GM19324 (cell line): ENCODE measurements at regions not wholly inside any gene's neighbourhood (a gene's known extent, or its start where the extent isn't known, plus 50 kb on each side); places are given as distances from the start of the nearest gene placed in this dataset.
"Not testable (repeated sequence)": the region's sequence is repeated elsewhere in the genome, so short reads cannot be mapped to it uniquely, and the experiment has no call there.

Experiments used
- ATAC-seq: cut with Tn5 transposase; IDR thresholded peaks from one replicate; pipeline ENCODE4 v1.9.1; 2021; ENCODE audit warnings: mild to moderate bottlenecking, moderate library complexity; ENCODE audit not compliant: unreplicated experiment, low FRiP score

DNA sequence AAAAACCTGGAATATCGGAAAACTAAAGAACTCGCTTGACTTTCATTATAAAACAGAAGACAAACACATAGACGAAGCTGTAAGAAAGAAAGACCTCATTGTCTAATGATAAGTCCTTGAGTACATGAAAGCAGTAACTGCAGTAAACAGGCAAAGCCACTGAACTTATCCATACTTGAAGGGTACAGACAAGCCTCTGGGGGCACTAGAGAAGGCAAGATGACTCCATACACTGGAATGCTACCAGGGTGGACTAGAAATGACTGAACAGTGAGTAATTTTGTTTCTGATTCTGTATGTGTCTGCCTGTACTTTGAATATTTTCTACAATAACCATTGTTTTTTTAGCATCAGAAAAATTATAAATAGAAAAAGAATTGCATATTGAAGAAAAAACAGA, 507.9 kb downstream of the UQCRFS1 start:
- ATAC-seq, result no peak

- no peak for ATAC-seq
These were observed 509.5 kb downstream of the UQCRFS1 start for GRCh38 chr19:28703400-28703956.

DNA sequence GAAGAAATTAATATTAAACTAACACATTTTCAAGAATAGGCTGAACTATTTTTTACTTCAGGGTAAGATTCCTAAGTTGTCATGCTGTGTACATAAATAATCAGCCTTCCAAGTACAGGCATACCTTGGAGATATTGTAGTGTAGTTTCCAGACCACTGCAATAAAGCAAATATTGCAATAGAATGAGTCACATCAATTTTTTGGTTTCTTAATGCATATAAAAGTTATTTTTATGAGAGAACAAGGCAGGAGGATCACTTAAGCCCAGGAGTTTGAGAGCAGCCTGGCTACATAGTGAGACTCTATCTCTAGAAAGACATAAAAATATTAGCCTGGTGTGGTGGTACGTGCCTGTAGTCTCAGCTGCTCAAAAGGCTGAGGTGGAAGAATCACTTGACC, 511.5 kb downstream of the UQCRFS1 start:
- ATAC-seq, result no peak

- no peak for ATAC-seq
These were observed 512.8 kb downstream of the UQCRFS1 start for GRCh38 chr19:28700176-28700575.

- ATAC-seq, result no peak
These were observed 515.6 kb downstream of the UQCRFS1 start for GRCh38 chr19:28697308-28697707.

- ATAC-seq, result no peak
These were observed 518.1 kb downstream of the UQCRFS1 start for GRCh38 chr19:28694812-28695211.

GRCh38 chr19:28691683-28692082, 521.3 kb downstream of the UQCRFS1 start:
- ATAC-seq, result no peak

DNA sequence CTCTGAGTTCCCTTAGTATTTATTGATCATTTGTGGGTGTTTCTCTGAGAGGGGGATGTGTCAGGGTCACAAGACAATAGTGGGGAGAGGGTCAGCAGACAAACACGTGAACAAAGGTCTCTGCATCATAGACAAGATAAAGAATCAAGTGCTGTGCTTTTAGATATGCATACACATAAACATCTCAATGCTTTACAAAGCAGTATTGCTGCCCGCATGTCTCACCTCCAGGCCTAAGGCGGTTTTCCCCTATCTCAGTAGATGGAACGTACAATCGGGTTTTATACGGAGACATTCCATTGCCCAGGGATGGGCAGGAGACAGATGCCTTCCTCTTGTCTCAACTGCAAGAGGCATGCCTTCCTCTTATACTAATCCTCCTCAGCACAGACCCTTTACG, 523.5 kb downstream of the UQCRFS1 start:
- not testable (repeated sequence) for ATAC-seq

DNA sequence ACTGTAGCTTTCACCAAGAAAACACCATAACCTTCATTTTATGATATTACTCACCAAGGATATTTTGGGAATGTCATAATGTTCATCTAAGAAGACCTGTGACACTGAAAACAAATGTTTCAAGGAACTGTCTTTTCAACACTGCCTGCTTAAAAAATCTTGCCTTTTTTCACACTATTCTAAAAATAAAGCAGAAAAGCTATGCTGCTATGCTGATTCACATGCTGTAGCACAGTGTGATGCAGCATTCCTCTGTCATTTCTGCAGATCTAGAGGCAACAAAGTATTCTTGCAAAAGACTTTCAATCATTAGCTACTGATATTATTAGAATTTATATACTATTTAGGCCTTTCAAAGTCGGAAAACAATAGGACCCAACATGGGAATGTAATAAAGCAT, 525.7 kb downstream of the UQCRFS1 start:
- ATAC-seq, result no peak

DNA sequence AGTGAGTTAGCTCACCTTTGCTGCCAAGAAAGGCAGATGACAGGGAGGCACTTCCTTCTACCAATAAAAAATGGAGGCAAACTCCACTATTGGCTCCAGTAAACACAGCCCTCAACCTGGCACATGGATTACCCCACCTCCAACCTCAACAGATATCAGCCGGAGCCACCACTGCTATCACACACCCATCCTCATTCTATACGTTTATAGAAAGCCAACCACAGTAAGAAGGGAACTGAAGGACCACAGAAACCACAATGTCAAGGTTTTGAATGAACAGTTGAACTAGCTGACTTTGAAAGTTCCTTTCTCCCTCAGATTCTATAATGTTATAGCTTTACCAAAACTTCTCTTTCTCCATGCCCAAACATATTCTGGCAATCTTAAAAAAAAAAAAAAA, 526.2 kb downstream of the UQCRFS1 start:
- no peak for ATAC-seq

GRCh38 chr19:28685802-28686201, 527.1 kb downstream of the UQCRFS1 start:
- no peak for ATAC-seq

- ATAC-seq, result not testable (repeated sequence)
These were observed 527.9 kb downstream of the UQCRFS1 start for GRCh38 chr19:28685077-28685476.

DNA sequence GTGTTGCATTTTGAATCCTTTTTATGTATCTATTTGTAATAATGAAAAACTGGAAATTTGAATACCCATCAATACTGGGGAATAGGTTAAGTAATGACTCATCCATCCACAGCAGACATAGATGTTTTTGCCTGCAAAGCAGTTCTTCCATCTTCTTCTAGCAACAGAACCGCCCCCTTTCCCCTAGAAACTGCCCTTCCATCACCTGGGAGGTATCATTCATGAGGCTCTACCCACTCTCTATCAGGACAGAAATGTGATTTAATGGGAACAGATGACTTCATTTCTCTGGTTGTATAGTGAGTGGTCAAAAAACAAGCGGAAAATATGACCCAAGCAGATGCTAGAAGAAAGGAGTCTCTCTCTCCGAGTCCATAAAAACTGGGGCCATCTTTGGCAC, 532.8 kb downstream of the UQCRFS1 start:
- ATAC-seq, result no peak

DNA sequence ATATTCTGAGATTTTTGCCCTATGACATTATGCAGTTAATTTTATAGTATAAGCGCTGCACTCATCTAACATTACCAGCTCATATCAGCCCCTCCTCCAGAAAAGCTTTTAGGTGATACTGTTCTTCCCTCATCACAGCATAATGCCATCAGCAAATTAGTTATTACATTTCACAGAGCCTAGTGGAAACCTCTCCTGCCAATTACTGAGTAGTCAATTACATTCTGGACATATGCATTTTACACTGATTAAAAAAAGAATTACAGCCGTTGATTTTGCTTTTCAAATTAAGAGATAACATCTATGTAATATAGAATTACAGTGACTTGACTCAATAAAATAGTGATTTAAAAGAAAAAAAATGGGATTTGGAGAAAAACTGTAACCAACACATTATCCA, 542.1 kb downstream of the UQCRFS1 start:
- ATAC-seq, result no peak

- ATAC-seq, result no peak
These were observed 543.1 kb downstream of the UQCRFS1 start for GRCh38 chr19:28669804-28670203.

DNA sequence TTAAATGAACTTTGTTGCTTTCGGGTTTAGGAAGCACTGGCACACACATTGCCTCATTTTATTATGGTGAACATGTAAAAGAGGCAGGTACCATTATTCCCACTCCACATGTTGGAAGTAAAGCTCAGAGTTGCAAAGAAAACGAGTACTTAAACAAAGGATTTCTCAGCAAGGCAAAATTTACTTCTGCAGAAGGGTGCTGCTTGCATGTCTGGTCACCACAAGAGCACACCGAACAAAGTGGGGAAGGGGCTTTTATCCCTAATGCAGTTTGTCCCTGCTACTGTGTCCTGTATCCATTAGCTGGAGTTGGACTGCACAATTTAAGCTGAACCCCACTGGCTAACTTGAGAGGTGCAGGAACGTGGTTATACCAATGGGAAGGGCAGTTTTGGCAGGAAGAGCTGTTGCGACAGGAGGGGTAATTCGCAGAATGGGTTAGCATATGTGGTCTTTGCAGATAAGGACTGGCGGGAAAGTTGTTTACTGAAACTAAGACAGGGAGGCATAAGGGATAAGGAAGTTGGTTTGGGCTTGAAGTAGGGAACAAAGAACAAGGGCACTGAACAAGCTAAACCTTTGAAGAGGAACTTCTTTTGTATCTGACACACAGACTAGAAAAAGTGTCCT, 545.5 kb downstream of the UQCRFS1 start:
- no peak for ATAC-seq

DNA sequence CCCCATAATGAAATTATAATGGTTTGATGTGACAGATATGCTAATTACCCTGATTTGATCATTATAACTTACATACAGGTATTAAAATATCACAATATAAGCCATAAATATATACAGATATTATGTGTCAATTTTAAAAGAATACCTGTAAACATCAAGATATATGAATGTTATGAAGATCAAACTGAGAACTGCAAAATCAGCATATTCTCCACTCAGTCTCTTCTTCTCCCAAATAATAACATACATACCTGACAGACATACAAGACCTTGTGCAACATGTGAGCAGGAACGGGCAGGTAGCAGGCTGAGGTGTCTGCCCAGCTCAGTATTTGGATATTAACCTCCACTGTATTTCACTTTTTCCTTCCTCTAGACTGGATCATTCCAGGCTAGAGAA, 547.2 kb downstream of the UQCRFS1 start:
- ATAC-seq, result no peak

GRCh38 chr19:28656644-28657043, 556.3 kb downstream of the UQCRFS1 start:
- no peak for ATAC-seq

- ATAC-seq, result no peak
These were observed 557.9 kb downstream of the UQCRFS1 start for GRCh38 chr19:28655054-28655453.

DNA sequence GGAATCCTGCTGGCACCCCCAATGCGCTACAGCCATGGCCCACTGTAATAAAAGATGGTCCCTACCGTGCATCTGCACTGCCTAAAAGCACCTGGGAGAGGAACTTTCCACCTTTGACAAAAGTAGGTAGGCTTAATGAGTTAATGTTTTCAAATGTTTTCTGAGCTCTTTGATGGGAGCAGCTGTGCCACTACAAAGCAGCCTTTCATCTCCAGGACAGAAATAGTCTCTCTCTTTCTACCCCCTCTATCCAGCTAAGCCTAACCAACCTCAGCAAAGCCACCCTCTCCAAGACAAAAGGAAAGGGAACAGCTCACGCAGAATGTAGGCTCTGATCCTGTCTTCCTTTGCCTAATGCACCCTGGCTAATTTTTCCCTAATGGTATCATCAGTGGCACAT, 560.2 kb downstream of the UQCRFS1 start:
- no peak for ATAC-seq

GRCh38 chr19:28646629-28647028, 566.3 kb downstream of the UQCRFS1 start:
- no peak for ATAC-seq

DNA sequence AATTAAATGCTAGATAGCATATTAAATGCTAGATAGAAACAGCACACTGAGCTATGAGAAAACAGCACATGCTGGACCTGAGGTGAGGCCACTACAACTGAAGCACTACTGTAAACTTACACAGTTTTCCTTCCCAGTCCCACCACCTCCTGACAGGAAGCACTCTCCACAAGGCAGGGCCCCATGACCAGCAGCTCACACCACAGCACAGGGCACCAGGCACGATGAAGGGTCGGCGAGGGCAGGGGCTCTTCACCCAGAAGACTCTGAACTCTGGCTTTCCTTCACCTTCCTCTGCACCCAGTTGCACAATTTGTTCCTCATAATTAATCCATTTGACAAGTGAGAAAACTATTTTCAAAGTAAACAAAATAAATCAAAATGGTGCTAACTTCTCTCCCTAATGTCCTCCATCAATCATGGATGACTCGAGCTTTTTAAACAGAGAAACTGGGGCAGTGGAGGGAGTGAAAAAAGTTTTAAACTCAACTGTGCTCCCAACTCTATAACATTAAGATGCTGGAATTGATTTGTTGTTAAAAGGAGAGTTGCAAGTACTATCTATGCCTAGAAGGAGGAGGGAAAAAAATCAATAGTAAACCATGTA, 568.7 kb downstream of the UQCRFS1 start:
- no peak for ATAC-seq
